ENCODE measurements at regions not wholly inside any gene's neighbourhood (a gene's known extent, or its start where the extent isn't known, plus 50 kb on each side); places are given as distances from the start of the nearest gene placed in this dataset.
"Not testable (repeated sequence)": the region's sequence is repeated elsewhere in the genome, so short reads cannot be mapped to it uniquely, and the experiment has no call there.

GRCh38 chrX:10676235-10676957 is 56.0 kb upstream of the MID1 start:
- H3K4me3 ChIP-seq (ENCODE audit: low read depth, low read length): no peak overlapping the region
- TF ChIP-seq CTCF (IDR thresholded peaks at IDR 0.05; ENCODE audit: insufficient read depth, low read depth, low read length): no peak
- no peak for DNase-seq (ENCODE audit: low read depth)

- no peak for DNase-seq (ENCODE audit: low read depth)
- no peak overlapping the region for H3K4me3 ChIP-seq (ENCODE audit: low read depth, low read length)
- no peak for TF ChIP-seq CTCF (IDR thresholded peaks at IDR 0.05; ENCODE audit: insufficient read depth, low read depth, low read length)
Measured at GRCh38 chrX:10677490-10677889, 57.1 kb upstream of the MID1 start.

- no peak overlapping the region for H3K4me3 ChIP-seq (ENCODE audit: low read depth, low read length)
- no peak for TF ChIP-seq CTCF (IDR thresholded peaks at IDR 0.05; ENCODE audit: insufficient read depth, low read depth, low read length)
- no peak for DNase-seq (ENCODE audit: low read depth)
Measured at GRCh38 chrX:10679387-10679786, 59.0 kb upstream of the MID1 start.

- H3K4me3 ChIP-seq (ENCODE audit: low read depth, low read length): no peak overlapping the region
- TF ChIP-seq CTCF (IDR thresholded peaks at IDR 0.05; ENCODE audit: insufficient read depth, low read depth, low read length): no peak
- no peak for DNase-seq (ENCODE audit: low read depth)
Measured at GRCh38 chrX:10681167-10681566, 60.8 kb upstream of the MID1 start.

- DNase-seq (ENCODE audit: low read depth); H3K4me3 ChIP-seq (ENCODE audit: low read depth, low read length): not testable (repeated sequence)
Measured at GRCh38 chrX:10683631-10684030, 63.2 kb upstream of the MID1 start.

GRCh38 chrX:10685923-10686595 is 65.7 kb upstream of the MID1 start:
- no peak for DNase-seq (ENCODE audit: low read depth)
- no peak for TF ChIP-seq CTCF (IDR thresholded peaks at IDR 0.05; ENCODE audit: insufficient read depth, low read depth, low read length)
- H3K4me3 ChIP-seq (ENCODE audit: low read depth, low read length): no peak overlapping the region

- not testable (repeated sequence) for H3K4me3 ChIP-seq (ENCODE audit: low read depth, low read length); DNase-seq (ENCODE audit: low read depth)
Measured at GRCh38 chrX:10691751-10692150, 71.4 kb upstream of the MID1 start.
